Astrocyte (in vitro differentiated cells and primary cell): ENCODE measurements at regions not wholly inside any gene's neighbourhood (a gene's known extent, or its start where the extent isn't known, plus 50 kb on each side); places are given as distances from the start of the nearest gene placed in this dataset.
"Not testable (repeated sequence)": the region's sequence is repeated elsewhere in the genome, so short reads cannot be mapped to it uniquely, and the experiment has no call there.

Source experiments
- DNase-seq: peaks from one replicate; pipeline ENCODE4 v3.0.0-alpha.2; 2010; ENCODE audit warnings: low read depth
- FAIRE-seq: peaks from 2 replicates; lab custom pipeline; 2011; peaks lifted over from hg19 to GRCh38; lab: Jason Lieb, UNC
- H2AFZ ChIP-seq: 2 replicates; pipeline ENCODE4 v1.6.0; 2012; ENCODE audit warnings: low read depth, low read length, inconsistent platforms
- H3K27ac ChIP-seq: 2 replicates; pipeline ENCODE4 v1.5.1; 2011; ENCODE audit warnings: low read depth, low read length, inconsistent platforms
- H3K27me3 ChIP-seq: 2 replicates; pipeline ENCODE4 v1.6.0; 2011; ENCODE audit warnings: low read length, inconsistent platforms; ENCODE audit not compliant: insufficient read depth
- H3K36me3 ChIP-seq: 2 replicates; pipeline ENCODE4 v1.5.1; 2011; ENCODE audit warnings: low read length, inconsistent platforms; ENCODE audit not compliant: insufficient read depth
- H3K4me1 ChIP-seq: 2 replicates; pipeline ENCODE4 v1.5.1; 2011; ENCODE audit warnings: low read length, inconsistent platforms; ENCODE audit not compliant: insufficient read depth
- H3K4me2 ChIP-seq: 2 replicates; pipeline ENCODE4 v1.6.0; 2012; ENCODE audit warnings: low read length, inconsistent platforms
- H3K4me3 ChIP-seq: 2 replicates; pipeline ENCODE4 v1.5.1; 2011; ENCODE audit warnings: low read depth, mild to moderate bottlenecking, low read length, inconsistent platforms; ENCODE audit not compliant: insufficient read depth
- H3K79me2 ChIP-seq: 2 replicates; pipeline ENCODE4 v1.6.0; 2012; ENCODE audit warnings: mild to moderate bottlenecking, low read length, inconsistent platforms; ENCODE audit not compliant: insufficient read depth
- H3K9ac ChIP-seq: 2 replicates; pipeline ENCODE4 v1.6.0; 2012; ENCODE audit warnings: mild to moderate bottlenecking, low read length, inconsistent platforms
- H3K9me3 ChIP-seq: 2 replicates; pipeline ENCODE4 v1.5.1; 2012; ENCODE audit warnings: low read depth, mild to moderate bottlenecking, low read length, inconsistent platforms; ENCODE audit not compliant: insufficient read depth
- H4K20me1 ChIP-seq: 2 replicates; pipeline ENCODE4 v1.6.0; 2012; ENCODE audit warnings: low read length, inconsistent platforms; ENCODE audit not compliant: insufficient read depth
- H3K27ac Mint-ChIP-seq: one replicate; pipeline ENCODE4 v1.8.0; 2021; ENCODE audit warnings: mild to moderate bottlenecking, mixed read lengths; ENCODE audit not compliant: unreplicated experiment
- H3K27me3 Mint-ChIP-seq: one replicate; pipeline ENCODE4 v1.8.0; 2021; ENCODE audit warnings: low read depth, mixed read lengths; ENCODE audit not compliant: unreplicated experiment
- H3K36me3 Mint-ChIP-seq: one replicate; pipeline ENCODE4 v1.8.0; 2021; ENCODE audit warnings: low read depth, mixed read lengths; ENCODE audit not compliant: unreplicated experiment
- H3K4me1 Mint-ChIP-seq: one replicate; pipeline ENCODE4 v1.8.0; 2021; ENCODE audit warnings: low read depth, mixed read lengths; ENCODE audit not compliant: unreplicated experiment
- H3K4me3 Mint-ChIP-seq: one replicate; pipeline ENCODE4 v1.8.0; 2021; ENCODE audit warnings: mild to moderate bottlenecking, moderate library complexity, mixed read lengths; ENCODE audit not compliant: unreplicated experiment
- H3K9me3 Mint-ChIP-seq: one replicate; pipeline ENCODE4 v1.8.0; 2021; ENCODE audit warnings: mild to moderate bottlenecking, mixed read lengths; ENCODE audit not compliant: unreplicated experiment
- CTCF ChIP-seq: IDR thresholded peaks from 2 replicates; pipeline ENCODE4 v1.5.1; 2011; ENCODE audit warnings: low read depth, mild to moderate bottlenecking, inconsistent platforms, low read length, moderate library complexity; ENCODE audit not compliant: insufficient read depth
- EZH2 ChIP-seq: IDR thresholded peaks from 2 replicates; pipeline ENCODE4 v1.6.1; 2012; ENCODE audit warnings: mild to moderate bottlenecking, low read length, inconsistent platforms; ENCODE audit not compliant: insufficient read depth

GRCh38 chrX:111035991-111036390, 60.0 kb upstream of the PAK3 start:
- no peak for FAIRE-seq
- Histone ChIP-seq H3K27me3 (no peaks in the 10 kb centered on the region), H3K36me3 (no peaks in the 10 kb centered on the region), H3K27ac (no peak overlapping the region), H3K4me1 (peaks cover 14% of the 10 kb centered on the region), H3K4me3 (no peak overlapping the region), H3K79me2 (no peaks in the 10 kb centered on the region), H4K20me1 (no peaks in the 10 kb centered on the region), H3K9me3 (no peaks in the 10 kb centered on the region), H3K9ac (no peak overlapping the region), H2AFZ (no peak overlapping the region), H3K4me2 (no peak overlapping the region)
- Mint-ChIP-seq H3K9me3 (no peaks in the 10 kb centered on the region), H3K36me3 (no peaks in the 10 kb centered on the region), H3K27ac (no peak overlapping the region), H3K27me3 (peaks cover 3% of the 10 kb centered on the region), H3K4me3 (no peak overlapping the region), H3K4me1 (peaks cover 4% of the 10 kb centered on the region)
- TF ChIP-seq CTCF (no peak), EZH2 (no peak)
- no peak for DNase-seq

- H4K20me1 ChIP-seq = no peaks in the 10 kb centered on the region
- H3K4me1 Mint-ChIP-seq = no peaks in the 10 kb centered on the region
- no peak overlapping the region for H3K4me3 ChIP-seq
- H3K36me3 ChIP-seq = no peaks in the 10 kb centered on the region
- H3K27ac ChIP-seq = no peak overlapping the region
- H3K9ac ChIP-seq = no peak overlapping the region
- no peaks in the 10 kb centered on the region for H3K27me3 ChIP-seq
- no peaks in the 10 kb centered on the region for H3K79me2 ChIP-seq
- DNase-seq = no peak
- H3K9me3 ChIP-seq = no peaks in the 10 kb centered on the region
- H3K36me3 Mint-ChIP-seq = no peaks in the 10 kb centered on the region
- H3K9me3 Mint-ChIP-seq = no peaks in the 10 kb centered on the region
- no peak overlapping the region for H2AFZ ChIP-seq
- H3K4me2 ChIP-seq = no peak overlapping the region
- peaks cover 3% of the 10 kb centered on the region for H3K27me3 Mint-ChIP-seq
- H3K27ac Mint-ChIP-seq = no peak overlapping the region
- no peak for TF ChIP-seq CTCF
- TF ChIP-seq EZH2 = no peak
- H3K4me3 Mint-ChIP-seq = no peak overlapping the region
- H3K4me1 ChIP-seq = peaks cover 10% of the 10 kb centered on the region
- FAIRE-seq = no peak
These were observed 60.7 kb upstream of the PAK3 start for GRCh38 chrX:111035256-111035655.

GRCh38 chrX:111022998-111023397, 73.0 kb upstream of the PAK3 start:
- not testable (repeated sequence) for H3K4me3 ChIP-seq, H3K9me3 Mint-ChIP-seq, H3K9ac ChIP-seq, H3K27me3 Mint-ChIP-seq, H3K36me3 ChIP-seq, H3K4me3 Mint-ChIP-seq, H2AFZ ChIP-seq, H3K4me1 ChIP-seq, H3K4me2 ChIP-seq, FAIRE-seq, H3K27ac ChIP-seq, H3K79me2 ChIP-seq, H3K36me3 Mint-ChIP-seq, H3K27ac Mint-ChIP-seq, H4K20me1 ChIP-seq, H3K9me3 ChIP-seq, H3K27me3 ChIP-seq, DNase-seq, H3K4me1 Mint-ChIP-seq
